AML-193 (cell line): ENCODE measurements at regions not wholly inside any gene's neighbourhood (a gene's known extent, or its start where the extent isn't known, plus 50 kb on each side); places are given as distances from the start of the nearest gene placed in this dataset.

Experiments
- DNase-seq, 2 experiments: peaks; one replicate each; lab custom pipeline; 2025; lab: John Stamatoyannopoulos, UW

DNA sequence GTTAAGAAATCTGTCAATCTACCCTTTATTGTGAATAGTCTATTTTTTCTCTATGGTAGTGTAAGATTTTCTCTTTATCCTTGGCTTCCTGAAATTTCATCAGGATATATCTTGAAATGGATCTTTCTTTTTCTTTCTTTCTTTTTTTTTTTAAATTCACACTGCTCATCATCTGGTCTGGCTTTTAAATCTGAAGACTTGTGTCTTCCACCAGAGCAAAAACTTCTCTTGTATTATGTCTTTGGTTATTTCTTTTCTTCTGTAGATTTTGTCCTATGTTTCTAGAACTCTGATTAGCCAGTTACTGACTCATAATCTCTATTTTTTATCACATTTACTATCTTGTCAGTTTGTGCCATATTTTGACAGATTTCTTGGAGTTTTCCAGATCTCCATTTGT is 133.8 kb upstream of the LMO4 start:
- no peak for DNase-seq

DNA sequence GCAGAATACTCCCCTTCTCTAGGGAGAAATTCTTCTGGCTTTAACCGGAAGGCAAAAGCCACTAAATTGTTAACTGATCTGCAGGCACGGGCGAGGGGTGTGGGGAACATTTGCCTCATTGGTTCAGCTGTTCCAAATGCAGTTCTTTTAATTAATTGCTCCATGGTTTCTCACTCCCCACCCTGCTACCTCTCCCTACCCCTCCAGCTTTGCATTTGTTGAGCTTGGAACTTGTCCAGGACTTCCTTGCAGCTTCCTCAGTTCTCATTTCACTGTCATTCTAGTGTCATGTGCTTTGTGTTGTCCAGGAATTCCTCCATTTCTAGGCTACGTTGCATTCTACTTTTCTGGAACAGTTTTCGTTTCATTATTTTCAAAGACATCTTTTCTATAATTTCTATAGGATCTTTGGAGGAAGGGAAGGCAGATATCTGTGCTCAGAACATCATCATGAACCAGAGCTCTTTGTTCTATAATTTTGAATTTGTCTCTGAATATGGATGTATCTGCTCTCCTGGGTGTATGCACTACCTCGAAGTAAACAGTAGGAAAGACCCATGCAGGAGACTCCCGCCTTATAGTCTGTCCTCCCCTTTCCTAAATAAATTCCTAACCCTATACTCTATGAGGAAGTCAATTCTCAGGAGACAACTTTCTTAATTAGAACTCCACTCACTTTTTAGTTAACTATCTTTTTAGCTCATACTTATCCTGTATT is 132.4 kb upstream of the LMO4 start:
- no peak for DNase-seq

DNA sequence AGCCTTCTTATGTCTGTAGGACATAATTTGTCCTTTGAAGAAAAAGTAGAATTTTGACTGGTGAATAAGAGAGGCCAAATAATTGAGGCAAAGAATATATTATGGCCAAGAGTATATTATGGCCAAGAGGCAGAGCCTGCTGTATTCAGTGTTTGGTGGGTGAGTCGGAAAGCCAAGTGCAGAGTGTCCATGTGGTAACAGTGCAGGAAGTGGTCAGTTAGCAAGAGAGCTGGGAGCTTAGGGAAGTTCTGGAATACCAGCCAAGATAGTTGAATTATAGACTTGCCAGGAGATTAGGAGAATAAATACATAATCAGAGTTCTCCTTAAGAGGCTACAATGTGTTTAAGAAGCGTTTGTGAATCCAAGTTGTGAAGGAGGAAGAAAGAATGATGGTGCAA is 131.5 kb upstream of the LMO4 start:
- no peak for DNase-seq

DNA sequence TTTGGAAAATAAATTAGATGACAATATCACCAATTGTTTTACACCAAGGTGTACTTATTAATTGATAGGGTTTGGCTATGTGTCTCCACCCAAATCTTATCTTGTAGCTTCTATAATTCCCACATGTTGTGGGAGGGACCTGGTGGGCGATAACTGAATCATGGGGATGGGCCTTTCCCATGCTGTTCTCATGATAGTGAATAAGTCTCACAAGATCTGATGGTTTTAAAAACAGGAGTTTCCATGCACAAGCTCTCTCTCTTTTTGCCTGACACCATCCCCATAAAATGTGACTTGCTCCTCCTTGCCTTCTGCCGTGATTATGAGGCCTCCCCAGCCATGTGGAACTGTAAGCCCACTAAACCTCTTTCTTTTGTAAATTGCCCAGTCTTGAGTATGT is 131.0 kb upstream of the LMO4 start:
- no peak for DNase-seq

DNA sequence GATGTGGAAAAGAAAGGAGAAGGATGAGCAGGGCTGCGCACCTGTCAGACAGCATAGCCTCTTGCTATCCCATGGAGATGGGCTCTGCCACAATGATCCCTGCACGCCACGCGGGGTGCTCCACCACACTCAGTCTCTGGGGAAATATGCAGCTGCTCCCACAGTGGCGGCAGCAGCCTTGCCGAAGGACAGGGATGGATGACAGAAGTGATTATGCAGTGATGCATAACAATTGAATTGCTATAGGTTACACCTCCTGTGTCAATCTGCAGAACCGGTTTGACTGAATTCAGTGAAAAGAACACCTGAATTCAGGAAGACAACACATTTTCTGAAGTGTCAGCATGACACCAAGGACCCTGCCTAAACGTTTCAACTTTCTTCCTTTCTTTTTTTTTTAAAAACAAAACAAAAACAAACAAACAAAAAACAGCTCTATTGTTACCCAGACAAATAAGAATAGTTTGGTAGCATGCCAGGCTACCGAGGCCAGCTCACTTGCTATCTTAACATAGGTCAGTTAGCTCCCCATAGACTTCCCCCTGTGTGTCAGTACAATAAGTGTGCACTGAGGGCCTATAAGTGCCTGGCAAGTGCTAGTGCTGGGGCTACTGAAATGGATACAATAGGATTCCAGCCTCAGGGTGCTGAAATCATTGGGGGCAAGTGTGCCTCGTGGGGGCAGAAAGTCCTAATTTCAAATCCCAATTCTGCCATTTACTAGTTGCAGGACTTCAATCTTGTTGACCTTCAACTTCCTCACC is 127.6 kb upstream of the LMO4 start:
- no peak for DNase-seq

DNA sequence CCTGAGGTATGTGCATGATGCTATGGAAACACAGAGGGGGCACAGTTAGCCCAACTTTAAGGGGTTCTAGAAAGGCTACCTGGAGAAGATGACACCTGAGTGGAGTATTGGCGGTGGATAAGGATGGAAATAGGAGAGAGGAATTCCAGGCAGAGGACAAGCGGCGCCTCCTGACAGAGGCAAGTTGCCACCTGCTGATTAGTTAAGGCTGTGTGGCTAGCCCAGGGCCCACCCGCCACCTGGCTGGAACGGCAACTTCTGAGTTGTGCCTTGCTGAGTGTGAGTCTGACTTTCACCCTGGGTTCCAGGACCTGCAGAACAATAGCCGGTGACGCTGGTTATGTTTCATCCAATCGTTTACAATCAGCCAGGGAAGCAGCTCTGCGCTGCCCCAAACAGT is 126.9 kb upstream of the LMO4 start:
- no peak for DNase-seq

DNA sequence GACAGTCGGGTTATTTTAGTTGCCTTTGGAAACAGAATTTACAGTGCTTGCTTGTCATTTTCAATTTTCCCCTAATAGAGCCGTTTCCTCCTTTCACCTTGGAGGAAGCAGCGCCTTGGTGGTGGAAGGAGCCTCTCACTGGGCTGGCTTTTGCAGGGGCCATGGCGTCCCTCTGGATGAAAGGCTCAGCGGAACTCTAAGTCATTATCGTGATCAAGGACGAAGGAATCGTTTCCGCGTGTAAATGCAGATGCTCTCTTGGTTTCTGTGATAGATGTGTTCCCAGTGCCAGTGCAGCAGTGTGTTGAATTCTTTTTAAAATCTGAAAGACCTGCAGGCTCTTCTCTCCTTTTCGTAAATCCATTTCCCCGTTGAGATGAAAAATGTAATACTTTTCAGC is 126.2 kb upstream of the LMO4 start:
- DNase-seq, result no peak

DNA sequence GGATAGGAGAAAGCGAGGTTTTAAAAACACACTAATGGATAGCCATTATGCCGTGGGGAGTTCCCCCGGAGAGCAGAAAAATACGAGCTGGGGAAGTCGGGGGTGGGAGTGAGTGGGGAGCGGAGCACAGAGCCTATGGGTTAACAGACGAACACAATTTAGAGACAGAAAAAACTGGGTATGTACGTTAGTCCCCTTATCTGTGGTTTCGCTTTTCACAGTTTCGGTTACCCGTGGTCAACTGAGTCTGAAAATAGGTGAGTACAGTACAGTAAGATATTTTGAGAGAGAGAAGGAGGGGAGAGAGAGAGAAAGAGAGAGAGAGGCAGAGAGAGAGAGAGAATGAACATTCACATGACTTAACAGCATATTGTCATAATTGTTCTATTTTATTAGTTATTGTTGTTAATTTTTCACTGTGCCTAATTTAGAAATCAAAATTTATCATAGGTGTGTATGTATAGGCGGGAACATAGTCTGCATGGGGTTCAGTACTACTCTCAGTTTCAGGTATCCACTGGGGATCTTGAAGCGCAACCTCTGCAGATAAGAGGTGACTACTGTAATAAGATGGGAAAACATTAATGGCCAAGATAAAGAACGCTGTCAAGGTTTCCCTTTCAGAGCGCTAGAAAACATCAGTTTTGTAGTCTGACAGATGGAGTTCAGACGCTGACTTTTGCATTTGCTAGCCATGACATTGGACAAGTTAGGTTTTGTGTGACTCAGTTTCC is 125.6 kb upstream of the LMO4 start:
- no peak for DNase-seq

DNA sequence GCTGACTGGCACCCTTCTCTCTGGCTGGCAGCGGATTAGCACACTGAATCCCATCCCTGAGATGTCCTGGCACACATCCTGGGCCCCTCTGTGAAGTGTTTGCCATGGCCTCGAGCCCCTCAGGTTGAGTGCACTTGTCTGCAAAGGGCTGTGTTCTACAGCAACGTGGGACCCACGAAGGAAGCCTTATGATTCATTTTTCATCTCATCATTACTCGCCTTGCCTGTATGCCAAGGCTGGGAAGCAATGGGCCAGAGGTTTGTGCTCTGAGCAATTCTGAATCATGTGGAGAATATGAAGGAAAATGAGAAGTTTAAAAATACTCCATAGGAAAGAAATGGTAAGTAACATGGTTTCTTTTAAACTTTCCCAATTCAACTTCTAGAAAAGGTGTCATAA is 124.8 kb upstream of the LMO4 start:
- DNase-seq, result no peak

DNA sequence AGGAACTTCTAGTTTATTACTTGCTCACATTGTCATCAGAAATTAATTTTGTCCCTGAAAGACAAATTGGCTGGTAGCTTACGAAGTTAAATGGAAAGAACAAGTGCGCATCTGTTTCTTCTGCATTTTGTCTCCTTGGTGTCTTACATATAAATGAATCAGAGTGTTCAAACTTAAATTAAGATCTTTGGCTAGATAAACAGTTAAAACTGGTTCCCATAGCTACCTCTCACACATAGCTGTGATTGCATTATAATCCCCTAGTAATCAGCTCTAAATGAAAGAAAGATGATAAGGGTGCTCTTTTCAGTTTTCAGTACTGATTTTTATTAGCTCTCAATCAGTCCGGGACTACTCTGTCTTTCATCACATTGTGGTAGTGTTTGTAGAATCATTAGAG is 124.2 kb upstream of the LMO4 start:
- DNase-seq, result no peak

DNA sequence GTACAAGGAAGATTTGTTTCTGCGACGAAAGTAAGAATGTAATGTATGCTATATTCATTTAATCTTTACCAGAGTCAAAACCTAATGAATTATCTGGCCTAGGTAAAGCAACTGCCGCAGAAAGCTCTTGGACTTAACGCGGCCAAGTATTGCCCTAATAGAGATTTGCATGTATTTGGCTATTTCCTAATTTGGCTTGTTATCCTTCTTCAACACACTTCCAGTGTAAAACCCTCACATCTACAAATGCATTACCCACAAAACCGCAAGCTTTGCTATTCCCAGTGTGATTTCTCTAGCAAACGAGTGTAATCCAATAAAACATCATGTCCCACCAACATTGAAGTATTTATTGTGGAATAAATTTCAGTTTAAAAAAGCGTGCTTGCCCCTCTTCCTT is 123.8 kb upstream of the LMO4 start:
- DNase-seq, result no peak

DNA sequence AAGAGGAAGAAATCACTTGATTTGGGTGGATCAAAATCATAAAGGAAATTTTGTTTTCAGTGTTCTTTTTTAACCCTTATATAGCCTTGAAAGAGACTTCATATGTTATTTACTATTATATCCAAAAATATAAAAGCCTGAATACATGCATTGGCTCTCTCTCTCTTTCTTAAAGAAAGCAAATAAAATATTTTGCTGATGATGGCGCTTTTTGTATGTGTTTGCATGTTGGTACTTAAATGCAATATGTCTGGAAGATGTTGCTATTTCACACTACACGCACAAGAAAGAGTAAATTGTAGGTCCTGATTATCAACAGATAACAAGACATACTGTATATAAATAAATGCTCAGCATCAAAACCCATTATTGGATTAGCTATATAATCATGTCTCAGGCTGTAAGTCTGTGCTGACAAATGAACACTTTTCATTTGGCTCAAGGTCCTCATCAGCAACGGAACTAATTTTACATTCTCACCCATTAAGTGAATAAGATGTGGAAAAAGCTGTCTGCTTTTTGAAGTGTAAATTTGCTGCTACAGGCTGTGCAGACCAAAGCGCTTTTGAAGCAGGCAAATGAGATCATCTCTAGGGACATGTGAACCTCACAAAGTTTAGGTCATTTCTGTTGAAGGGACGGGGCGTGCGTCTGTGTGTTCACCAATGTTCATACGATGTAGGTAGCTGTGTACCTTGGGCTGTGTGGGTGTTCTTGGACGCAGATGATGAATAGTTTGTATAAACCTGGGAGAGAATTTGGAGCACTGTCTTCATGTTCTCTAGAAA is 122.4 kb upstream of the LMO4 start:
- no peak for DNase-seq

DNA sequence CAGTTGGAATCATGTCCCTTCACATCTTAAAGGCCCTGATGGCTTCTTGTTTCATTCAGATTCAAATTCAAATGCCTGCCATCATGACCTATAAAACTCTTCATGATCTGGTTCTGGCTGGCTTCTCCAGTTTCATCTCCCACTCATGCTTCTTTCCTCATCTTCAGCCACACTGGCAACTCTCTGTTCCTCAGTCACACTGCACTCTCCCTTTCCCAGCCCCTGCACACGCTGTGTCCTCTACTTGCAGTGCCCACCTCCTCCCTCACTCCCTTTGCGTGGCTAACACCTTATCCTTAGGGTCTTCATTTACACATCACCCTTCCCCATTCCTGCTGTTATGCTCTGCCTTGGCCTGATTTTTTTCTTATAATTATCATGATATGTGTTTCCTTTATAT is 120.6 kb upstream of the LMO4 start:
- no peak for DNase-seq

DNA sequence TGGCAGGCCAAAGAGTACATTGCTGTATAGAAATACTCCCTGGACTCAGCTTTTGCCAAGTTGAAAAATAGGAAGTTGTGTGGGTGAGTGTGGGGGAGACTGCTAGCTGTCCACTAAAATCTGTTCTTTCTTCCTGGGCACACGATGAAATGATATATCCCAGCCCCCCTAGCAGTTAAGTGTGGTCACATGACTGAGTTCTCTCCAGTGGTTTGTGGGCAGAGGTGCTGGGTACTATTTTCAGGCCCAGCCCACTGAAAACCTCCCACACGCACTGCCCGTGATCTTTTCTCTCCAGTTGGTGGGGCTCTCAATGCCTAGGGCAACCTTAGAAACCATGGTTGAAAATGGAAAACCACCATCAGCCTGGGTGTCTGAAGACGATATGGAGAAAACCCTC is 119.7 kb upstream of the LMO4 start:
- DNase-seq, result peak in 1 of 2 experiments; percentile 11

DNA sequence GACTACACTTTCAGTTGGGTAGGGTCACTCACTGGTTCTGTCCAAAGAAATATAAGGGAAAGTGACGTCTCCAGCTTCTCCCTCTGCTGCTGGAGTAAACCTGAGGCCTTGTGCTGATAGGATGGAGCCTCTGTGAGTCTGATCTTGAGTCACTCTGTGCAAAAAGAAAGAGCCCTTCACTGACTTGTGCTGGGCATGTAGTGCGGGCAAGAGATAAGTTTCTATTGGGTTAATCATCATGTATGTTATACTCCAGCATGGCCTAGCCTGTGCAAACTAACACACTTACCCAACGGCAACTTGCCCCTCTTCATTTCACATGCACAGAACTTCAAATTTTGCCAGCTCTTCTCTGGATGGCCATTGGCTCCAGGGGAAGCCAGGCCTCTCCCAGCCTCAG is 118.5 kb upstream of the LMO4 start:
- DNase-seq, result no peak

DNA sequence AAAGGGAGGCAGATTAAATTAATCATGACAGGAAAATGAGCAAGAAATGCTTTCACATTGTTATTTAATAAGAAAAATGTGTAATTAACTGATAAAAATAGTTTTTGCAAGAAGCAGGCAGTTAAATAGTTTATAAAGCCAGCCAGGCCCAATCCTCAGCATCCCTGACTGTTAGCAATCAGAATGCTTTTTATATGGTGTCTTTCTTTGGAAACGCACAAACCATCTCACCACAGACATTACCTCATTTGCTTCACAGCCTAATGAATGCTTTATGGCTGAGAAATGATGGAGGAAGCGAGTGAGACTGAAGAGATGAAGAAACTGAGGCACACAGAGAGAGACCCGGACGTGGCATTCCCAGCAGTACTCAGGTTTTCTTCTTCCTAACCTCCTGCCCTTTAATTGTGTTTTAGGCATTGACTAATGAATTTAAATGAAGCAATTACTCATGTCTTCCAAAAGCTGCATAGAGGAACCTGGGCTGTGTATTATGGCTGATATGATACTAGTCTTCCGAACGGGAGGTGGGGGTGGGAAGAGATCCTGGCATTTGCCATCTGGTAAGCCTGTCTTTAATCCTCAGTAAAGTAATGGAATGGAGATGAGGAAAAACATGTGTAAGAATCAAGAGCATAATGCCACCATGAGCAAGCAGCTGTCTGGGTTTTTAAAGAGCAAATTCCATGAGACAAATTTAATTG is 116.1 kb upstream of the LMO4 start:
- DNase-seq, result no peak

DNA sequence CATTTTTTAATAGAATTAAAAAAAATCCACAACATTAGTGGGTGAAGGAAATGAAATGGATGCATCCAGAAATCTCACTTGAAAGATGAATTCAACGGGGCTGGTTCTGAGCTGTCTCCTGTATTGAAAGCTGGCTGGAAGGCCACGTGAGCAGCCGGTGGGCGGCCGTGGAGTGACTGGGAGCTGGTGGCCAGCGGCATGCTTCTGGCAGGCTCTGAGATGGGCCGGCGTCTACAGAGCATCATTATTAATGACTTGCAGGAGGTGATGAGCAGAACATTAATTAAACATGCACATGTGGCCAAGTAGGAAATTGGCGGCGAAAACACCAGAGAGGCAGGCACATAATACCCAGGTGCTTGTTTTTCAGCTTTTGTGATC is 115.6 kb upstream of the LMO4 start:
- no peak for DNase-seq

DNA sequence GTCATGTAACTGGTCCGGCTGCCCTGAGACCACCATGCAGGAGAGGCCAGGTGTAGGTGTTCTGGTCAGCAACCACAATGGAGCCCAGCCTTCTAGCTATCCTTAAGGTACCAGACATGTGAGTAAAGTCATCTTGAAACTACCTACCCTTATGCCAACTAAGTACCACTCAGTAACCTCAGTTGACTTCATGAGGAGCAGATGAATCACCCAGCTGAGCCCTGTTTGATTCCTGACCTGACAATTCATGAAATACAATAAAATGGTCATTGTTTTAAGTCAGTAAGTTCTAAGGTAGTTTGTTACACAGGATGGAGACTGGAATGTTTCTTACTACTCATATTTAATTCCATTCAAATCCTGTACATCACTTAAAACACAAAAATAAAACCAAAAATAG is 113.1 kb upstream of the LMO4 start:
- DNase-seq, result no peak

DNA sequence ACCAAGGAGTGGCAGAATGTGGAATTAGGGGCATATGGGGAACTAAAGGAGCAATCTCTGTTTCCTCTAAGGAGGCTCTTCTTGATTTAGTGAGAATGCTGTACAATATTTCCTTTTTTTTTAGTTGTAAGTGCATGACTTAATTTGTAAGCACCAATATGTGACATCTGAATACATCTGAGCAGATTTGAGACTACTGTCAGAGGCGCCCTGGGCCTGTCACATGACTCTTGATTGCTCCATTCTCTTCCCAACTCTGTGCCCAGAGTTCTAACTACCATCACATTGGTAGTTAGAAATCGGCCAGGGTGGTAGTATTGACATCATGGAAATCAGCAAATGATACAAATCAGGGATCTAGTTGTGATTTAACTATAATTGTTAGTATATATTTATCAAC is 110.1 kb upstream of the LMO4 start:
- DNase-seq, result no peak

DNA sequence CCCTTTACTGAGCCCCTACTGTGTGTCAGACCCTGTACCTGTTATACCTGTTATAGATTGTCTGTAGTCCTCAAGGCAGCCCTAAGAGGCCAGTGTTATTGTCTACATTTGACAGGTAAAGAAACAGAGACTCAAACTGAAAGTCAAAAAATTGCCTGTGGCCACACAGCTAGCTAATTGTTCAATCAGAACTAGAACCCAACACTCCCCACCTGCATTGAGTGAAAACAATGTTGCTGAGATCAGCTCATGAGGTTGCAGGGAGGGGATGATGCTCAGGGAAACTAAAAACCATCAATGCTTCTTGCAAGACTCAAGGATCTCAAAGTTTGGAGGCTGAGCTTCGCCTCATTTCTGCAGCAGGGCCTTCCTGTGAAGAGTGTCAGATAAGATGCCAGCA is 109.5 kb upstream of the LMO4 start:
- DNase-seq, result no peak

DNA sequence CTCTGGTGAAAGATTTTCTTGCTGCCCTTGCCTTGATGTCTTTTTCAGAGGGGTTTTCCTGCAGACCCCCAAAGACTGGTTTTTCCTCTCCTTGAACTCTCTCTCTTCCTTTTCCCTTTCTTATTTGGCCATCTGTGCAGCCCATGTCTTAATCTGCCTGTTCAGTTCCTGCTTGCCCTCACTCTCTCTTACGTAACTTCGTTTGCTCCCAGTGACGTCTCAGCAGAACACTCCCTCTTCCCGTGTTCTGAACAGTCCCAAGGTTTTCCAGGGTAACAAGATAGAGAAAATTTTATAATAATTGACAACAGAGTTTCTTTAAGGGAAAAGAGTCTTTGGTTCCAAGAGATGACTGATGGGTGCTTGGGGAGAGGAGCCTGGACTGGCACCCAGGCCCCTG is 109.1 kb upstream of the LMO4 start:
- DNase-seq, result peak; percentile 20 to 33

DNA sequence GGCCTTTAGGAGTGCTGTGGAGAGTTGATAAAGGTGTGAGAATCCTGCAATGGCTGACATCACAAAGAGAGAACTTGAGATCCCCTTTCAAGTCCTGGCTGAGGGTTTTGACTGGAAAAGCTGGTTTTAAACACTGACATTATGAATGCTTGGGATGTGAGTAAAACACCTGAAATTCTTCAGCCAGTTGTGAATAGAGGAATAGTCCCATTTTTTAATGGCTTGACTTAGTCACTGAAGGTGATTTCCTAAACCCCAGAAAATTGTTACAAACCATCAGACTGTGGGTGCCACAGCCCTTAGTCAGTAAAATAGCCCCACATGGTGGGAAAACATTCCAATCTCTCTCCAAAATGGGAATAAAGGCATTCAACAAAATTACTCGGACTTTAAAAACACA is 107.7 kb upstream of the LMO4 start:
- no peak for DNase-seq
